ENCODE measurements at regions not wholly inside any gene's neighbourhood (a gene's known extent, or its start where the extent isn't known, plus 50 kb on each side); places are given as distances from the start of the nearest gene placed in this dataset.
"Not testable (repeated sequence)": the region's sequence is repeated elsewhere in the genome, so short reads cannot be mapped to it uniquely, and the experiment has no call there.

GRCh38 chr6:15086348-15087158 is 159.3 kb upstream of the JARID2 start:
- peak in 2 of 3 donors; percentile 24 to 35 for DNase-seq

- DNase-seq = no peak
Observed at GRCh38 chr6:15087186-15087589, 158.7 kb upstream of the JARID2 start.

GRCh38 chr6:15088904-15089568 is 156.8 kb upstream of the JARID2 start:
- DNase-seq = no peak

GRCh38 chr6:15089569-15090144 is 156.2 kb upstream of the JARID2 start:
- peak; percentile 36 to 60 (median 55) for DNase-seq

- peak; percentile 53 to 67 (median 62) for DNase-seq
Observed at GRCh38 chr6:15090145-15090579, 155.7 kb upstream of the JARID2 start.

- no peak for DNase-seq
Observed at GRCh38 chr6:15090745-15091384, 155.0 kb upstream of the JARID2 start.

GRCh38 chr6:15096894-15097837 is 148.7 kb upstream of the JARID2 start:
- DNase-seq = peak; percentile 22 to 50 (median 29)

GRCh38 chr6:15101130-15101529 is 144.7 kb upstream of the JARID2 start:
- DNase-seq = no peak

GRCh38 chr6:15102241-15102640 is 143.6 kb upstream of the JARID2 start:
- DNase-seq = peak; percentile 41 to 59 (median 58)

GRCh38 chr6:15106958-15107643 is 138.8 kb upstream of the JARID2 start:
- DNase-seq = peak; percentile 59 to 68 (median 68)

- DNase-seq = no peak
Observed at GRCh38 chr6:15107644-15108382, 138.1 kb upstream of the JARID2 start.

GRCh38 chr6:15108383-15108715 is 137.5 kb upstream of the JARID2 start:
- DNase-seq = no peak

- peak; percentile 32 to 42 (median 40) for DNase-seq
Observed at GRCh38 chr6:15109338-15110090, 136.4 kb upstream of the JARID2 start.

- no peak for DNase-seq
Observed at GRCh38 chr6:15110726-15111354, 135.0 kb upstream of the JARID2 start.

- not testable (repeated sequence) for DNase-seq
Observed at GRCh38 chr6:15111576-15111975, 134.3 kb upstream of the JARID2 start.

GRCh38 chr6:15113587-15113986 is 132.3 kb upstream of the JARID2 start:
- no peak for DNase-seq

- no peak for DNase-seq
Observed at GRCh38 chr6:15114061-15114460, 131.8 kb upstream of the JARID2 start.

- no peak for DNase-seq
Observed at GRCh38 chr6:15116889-15117288, 129.0 kb upstream of the JARID2 start.

- no peak for DNase-seq
Observed at GRCh38 chr6:15121443-15121842, 124.4 kb upstream of the JARID2 start.
